ENCODE measurements at regions not wholly inside any gene's neighbourhood (a gene's known extent, or its start where the extent isn't known, plus 50 kb on each side); places are given as distances from the start of the nearest gene placed in this dataset.

GRCh38 chr13:107854880-107855279 lies 360.5 kb downstream of the LIG4 start:
- no peak for DNase-seq

- no peak for DNase-seq
Observed at GRCh38 chr13:107852072-107852471, 363.3 kb downstream of the LIG4 start.

- DNase-seq = no peak
Observed at GRCh38 chr13:107851670-107852069, 363.7 kb downstream of the LIG4 start.

DNA sequence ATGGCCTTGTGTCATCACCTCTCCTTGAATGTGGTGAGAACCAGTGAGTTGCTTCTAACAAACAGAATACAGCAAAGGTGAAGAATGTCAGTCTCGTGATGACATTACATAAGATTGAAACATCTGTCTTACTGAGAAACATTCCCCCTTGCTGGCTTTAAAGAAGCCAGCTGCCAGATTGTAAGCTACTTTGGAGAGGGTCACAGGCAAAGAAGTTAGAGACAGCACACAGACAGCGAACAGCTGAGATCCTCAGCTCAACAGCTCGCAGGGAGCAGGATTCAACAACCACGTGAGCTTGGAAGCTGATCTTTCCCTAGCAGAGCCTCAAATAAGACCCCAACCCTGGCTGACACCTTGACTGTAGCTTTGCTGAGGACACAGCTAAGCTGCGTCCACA lies 367.9 kb downstream of the LIG4 start:
- no peak for DNase-seq

GRCh38 chr13:107846642-107847041 lies 368.7 kb downstream of the LIG4 start:
- DNase-seq = no peak

DNA sequence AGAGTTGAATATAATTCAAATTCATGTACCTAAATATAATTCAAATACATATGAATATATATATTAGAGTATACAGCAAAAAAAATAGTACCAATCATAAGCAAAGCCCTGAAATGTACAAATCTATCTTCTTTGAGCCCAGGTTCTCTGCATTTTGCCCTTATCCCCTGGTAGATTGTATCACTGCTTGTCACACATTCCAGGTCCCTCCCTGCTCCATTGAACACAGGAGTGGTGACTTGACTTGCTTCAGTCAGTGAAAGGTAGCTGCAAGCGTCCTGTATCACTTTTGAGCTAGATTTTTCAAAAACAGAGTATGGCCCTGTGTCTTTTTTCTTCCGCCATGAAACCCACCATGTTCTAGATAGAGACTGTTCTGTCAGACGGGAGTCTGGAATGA lies 369.4 kb downstream of the LIG4 start:
- DNase-seq = no peak

- DNase-seq = no peak
Observed at GRCh38 chr13:107843681-107844080, 371.7 kb downstream of the LIG4 start.

- DNase-seq = no peak
Observed at GRCh38 chr13:107843281-107843680, 372.1 kb downstream of the LIG4 start.

GRCh38 chr13:107842562-107843180 lies 372.7 kb downstream of the LIG4 start:
- no peak for DNase-seq

DNA sequence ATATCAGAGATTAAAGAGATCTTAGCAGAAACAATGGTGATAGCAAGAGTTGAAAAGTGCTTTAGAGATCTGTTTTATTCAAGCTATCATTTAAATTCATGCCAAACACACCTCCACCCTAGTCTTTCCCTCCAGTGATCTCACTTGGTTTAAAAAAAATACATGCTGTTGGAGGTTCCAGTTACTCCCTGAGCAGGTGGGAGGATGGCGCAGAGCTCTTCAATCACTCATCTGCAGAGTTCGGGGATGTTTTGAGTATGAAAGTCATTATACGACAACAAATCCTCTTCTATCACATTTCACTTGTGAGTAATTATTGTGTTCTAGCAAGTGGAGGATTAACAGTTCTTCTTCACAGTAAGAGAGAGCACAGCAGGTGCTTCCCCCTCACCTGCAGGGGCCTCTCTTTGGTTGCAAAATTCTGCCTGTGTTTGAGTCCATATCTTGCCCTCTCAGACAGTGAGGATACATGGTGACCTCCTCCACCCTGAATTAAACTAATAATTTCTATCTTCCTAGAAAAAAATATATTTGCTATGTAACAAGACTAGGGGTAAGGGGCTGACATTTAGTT lies 376.7 kb downstream of the LIG4 start:
- no peak for DNase-seq

GRCh38 chr13:107836685-107837084 lies 378.7 kb downstream of the LIG4 start:
- no peak for DNase-seq

DNA sequence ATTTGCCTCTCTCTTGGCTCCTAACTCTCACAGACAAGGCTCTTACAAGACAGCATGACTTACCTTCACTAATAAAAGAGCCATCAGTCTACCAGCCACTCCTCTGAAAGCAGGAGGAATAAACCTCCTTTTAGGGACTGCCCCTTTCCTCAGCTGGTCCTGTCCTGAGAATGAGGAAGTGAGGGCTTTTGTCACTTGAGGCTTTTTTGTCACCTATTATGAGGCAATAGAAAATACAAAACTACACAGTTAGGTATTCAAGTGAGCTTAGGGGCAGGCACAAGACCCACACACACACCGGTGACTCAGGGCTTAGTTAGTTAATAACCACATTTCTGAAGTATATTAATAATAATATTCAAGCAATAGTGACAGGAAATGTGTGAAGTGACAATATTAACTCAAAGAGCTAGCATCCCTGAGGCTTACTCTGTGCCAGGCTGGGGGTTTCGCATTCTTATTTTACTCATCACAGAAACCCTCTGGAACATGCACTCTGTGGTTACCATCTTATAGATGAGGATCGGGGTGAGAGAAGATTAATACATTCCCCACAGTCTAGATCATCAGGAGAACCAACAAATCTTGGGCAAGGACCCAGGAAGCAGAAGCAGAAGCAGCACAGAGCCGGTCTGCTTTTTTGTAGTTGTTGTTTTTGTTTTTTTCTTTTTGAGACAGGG lies 379.9 kb downstream of the LIG4 start:
- DNase-seq = no peak

GRCh38 chr13:107834717-107835116 lies 380.6 kb downstream of the LIG4 start:
- no peak for DNase-seq

DNA sequence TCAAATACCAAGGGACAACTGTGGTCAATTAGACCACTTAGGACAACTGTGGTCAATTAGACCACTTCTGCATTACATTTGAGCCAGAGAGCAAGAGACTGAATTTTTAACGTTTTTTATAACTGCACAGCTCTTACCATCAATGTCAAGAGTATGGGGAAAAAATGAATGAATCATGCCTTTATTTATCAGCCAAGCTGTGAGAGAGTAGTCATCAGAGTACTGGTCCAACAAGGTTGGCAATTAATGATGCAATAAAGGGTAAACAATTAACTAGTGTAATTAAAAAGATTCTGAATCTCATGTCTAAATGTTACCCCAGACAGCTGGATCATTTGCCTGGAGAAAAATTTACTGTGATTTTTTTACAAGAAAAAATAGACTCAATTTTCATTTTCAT lies 381.1 kb downstream of the LIG4 start:
- no peak for DNase-seq

DNA sequence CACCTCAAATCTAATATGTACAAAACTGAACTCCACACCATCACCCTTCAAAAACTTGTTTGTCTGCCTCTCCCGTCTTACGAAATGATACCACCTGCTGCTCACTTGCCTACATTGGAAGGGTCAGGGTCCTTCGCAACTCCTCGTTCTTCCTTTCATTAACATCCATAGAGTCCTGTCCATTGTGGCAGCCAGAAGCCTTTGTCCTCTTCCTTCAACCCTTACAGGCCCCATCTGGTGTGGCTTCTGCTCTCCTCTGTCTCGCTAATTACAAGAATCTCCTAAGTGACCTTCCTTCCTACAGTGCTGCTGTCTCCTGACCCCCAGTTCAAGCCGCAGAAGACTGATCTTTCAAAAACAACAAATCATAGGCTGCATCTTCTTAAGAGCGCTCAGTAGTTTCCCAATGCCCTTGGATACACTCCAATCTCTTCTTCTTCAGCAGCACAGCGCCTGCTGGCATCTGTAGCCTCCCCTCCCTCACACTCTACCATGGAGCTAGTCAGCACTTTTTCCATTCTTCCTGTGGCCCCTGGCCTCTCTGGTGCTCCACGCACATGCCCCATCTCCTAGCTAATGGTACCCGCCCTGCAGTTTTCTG lies 382.7 kb downstream of the LIG4 start:
- DNase-seq = no peak

DNA sequence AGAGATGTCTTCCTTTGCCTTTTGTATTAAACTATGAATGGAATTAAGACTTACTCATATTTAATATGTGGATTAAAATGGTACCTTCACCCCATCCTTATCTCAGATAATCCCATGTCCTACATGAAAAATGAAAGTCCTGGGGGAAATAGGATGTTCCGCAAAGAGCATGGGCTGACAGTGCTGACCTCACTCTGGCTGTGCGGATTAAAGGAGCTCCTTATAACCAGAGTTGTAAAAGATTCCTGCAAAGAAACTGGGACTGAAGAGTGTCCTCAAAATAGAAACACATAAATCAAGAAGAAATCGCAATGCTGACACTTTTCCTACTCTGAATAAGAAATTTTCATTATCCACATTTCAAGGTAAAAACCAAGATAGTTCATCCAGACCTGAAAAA lies 384.5 kb downstream of the LIG4 start:
- no peak for DNase-seq

DNA sequence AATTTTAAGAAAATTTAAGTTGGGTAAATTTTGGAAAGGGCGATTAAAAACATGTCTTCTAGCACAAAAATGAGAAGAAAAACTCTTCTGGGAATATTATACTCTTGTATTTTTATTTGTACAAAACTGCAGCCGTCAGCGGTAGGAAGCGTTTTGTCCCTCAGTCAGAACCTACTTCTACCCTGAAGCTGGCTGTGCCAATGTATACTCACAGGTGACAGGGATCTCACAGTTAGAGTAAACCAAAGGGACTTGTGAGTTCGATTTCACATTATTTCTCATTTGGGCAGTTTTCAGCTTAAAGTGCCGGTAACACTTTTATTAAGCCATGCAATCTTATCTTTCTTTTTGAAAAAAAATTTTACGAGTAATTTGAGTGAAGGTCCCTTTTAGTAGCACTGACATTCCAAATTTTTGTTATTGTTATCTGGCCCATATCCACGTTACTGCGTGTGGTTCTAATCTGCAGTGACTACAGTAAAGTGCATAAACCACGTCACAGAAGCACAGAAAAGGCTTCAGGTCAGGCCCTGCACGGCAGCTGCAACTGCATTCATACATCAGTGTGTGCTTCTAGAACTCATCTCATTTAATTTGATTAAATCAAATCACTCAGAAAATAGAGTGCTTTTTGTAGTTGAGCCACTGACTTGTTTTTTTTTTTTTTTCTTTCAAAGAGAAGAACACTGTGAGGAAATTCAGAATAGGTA lies 387.3 kb downstream of the LIG4 start:
- no peak for DNase-seq

- DNase-seq = no peak
Observed at GRCh38 chr13:107824635-107825034, 390.7 kb downstream of the LIG4 start.

- DNase-seq = no peak
Observed at GRCh38 chr13:107822006-107822405, 393.3 kb downstream of the LIG4 start.

DNA sequence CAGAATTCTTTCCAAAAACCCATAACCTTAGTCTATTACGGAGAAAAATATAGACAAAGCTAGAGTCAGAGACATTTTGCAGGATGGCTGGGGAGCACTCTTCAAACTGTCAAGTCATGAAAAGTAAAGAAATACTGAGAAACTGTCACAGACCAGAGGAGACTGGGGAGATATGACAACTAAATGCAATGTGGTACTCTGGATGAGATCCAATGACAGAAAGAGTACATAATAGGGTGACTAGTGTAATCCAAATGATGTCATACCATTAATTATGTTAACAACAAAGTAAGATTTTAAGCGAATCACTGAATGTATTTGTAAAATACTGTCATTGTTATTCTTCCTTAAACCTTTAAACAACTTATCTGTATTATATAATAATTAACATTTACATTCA lies 393.8 kb downstream of the LIG4 start:
- DNase-seq = no peak

DNA sequence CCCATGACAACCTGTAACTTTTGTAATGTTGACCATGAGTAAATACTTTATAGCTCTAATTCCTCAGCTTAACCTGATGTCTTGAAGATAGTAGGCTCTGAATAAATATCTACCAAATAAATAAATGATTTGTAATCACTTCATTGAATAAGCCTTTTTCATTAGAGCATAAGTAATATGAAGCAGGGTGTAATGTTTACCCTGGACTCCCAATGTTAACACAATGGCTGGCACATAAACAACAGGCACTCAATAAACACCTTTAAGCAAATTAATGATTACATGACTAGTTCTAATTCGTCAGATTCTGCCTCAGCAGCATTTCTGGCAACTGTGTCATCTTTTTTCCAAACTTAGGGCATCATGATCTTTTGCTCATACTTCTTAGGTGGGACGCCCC lies 396.3 kb downstream of the LIG4 start:
- no peak for DNase-seq

DNA sequence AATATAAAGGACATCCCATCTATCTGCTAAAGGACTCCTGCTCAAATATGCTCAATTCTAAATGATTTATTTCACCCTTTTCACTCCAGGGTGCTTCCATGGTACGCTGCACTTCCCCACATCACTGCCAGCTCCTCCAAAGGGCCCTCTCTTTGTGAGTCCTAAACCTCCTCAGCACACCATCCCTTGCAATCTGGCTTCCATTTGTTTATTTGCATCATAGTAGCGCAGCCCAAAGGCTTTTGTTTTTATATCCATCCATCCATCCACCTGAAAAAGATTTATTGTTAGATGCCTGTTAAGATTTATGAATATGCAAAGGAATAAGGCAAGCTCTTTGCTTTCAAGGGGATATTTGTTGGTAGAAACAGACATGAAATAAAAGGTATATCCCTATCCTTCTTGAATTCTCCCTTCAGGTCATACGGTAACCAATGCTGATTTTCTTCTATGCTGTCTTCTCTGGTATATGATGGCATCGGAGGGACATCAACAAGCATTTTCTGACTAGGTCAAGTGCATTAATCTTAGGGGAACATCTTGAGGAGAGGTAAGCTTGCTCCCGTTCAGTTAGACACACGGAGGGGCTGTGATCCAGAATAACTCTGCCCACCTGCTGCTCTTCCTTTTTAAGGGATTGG lies 397.6 kb downstream of the LIG4 start:
- DNase-seq = no peak

- DNase-seq = no peak
Observed at GRCh38 chr13:107812014-107812412, 403.3 kb downstream of the LIG4 start.

Data from stimulated activated CD4-positive, alpha-beta T cell treated with anti-CD3 and anti-CD28 coated beads, Interleukin-2, amount 100 ng/mL, for 48 hours (primary cell).